ENCODE measurements at regions not wholly inside any gene's neighbourhood (a gene's known extent, or its start where the extent isn't known, plus 50 kb on each side); places are given as distances from the start of the nearest gene placed in this dataset.

DNA sequence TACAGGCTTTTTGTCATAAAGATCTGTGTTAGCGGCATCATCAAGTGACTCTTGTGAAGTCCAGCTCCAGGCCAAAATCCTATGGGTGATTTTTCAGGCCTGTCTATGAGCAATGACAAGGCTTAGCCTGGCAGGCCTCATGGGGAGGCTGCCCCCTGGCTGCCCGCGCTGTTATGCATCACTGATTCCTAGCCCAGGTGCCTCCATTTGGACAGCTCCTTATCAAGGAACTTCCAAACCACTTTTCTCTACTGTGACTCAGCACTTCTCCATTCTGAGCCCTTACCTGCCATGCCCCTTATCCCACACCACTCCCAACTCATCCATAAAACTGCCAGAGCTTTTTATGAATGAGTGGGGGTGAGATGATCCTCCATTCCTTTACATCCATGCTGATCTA lies 91.5 kb upstream of the C3orf80 start (continued):
- TF ChIP-seq JUN (IDR thresholded peaks at IDR 0.05; ENCODE audit: low read depth, low read length) = no peak
- TF ChIP-seq MAFK (IDR thresholded peaks at IDR 0.05; ENCODE audit: low read depth, low read length) = peak; percentile 89
- TF ChIP-seq KDM5A (IDR thresholded peaks at IDR 0.05; ENCODE audit: low read length) = no peak
- peak; percentile 96 for TF ChIP-seq BACH1 (IDR thresholded peaks at IDR 0.05; ENCODE audit: low read length)
- TF ChIP-seq ZNF274 (IDR thresholded peaks at IDR 0.05; ENCODE audit: borderline replicate concordance, extremely low read depth, low read length) = no peak
- no peak for TF ChIP-seq KDM4A (IDR thresholded peaks at IDR 0.05; ENCODE audit: low read depth, low read length, severe bottlenecking)
- TF ChIP-seq YY1 (IDR thresholded peaks at IDR 0.05; ENCODE audit: low read depth, low read length) = 0 out of 2 replicates have a peak, but pooled peaks have one; percentile 12
- no peak for TF ChIP-seq JUND (IDR thresholded peaks at IDR 0.05; ENCODE audit: low read length)
- no peak for TF ChIP-seq HDAC6 (IDR thresholded peaks at IDR 0.05; ENCODE audit: low read depth, low read length)
- TF ChIP-seq ATF3 (IDR thresholded peaks at IDR 0.05; ENCODE audit: insufficient read depth, low read depth, low read length) = no peak
- TF ChIP-seq EP300 (IDR thresholded peaks at IDR 0.05; ENCODE audit: borderline replicate concordance in 1 of 2, low read depth in 2 of 2, low read length in 2 of 2) = no peak
- peak; percentile 68 for TF ChIP-seq TBP (IDR thresholded peaks at IDR 0.05; ENCODE audit: low read depth, low read length)
- TF ChIP-seq SRF (IDR thresholded peaks at IDR 0.05; ENCODE audit: low read depth, low read length) = no peak
- no peak for TF ChIP-seq CHD2 (IDR thresholded peaks at IDR 0.05; ENCODE audit: low read length)
- no peak for TF ChIP-seq BRCA1 (IDR thresholded peaks at IDR 0.05; ENCODE audit: low read depth, low read length)

Data from H1 (cell line).